Chondrocyte (in vitro differentiated cells): ENCODE measurements at regions not wholly inside any gene's neighbourhood (a gene's known extent, or its start where the extent isn't known, plus 50 kb on each side); places are given as distances from the start of the nearest gene placed in this dataset.

Experiments used
- DNase-seq: peaks from one replicate; pipeline ENCODE4 v3.0.0; 2021; ENCODE audit warnings: mixed read lengths, low spot score
- H3K27ac Mint-ChIP-seq: one replicate; pipeline ENCODE4 v1.8.0; 2021; ENCODE audit warnings: mild to moderate bottlenecking, moderate library complexity, mixed read lengths; ENCODE audit not compliant: unreplicated experiment
- H3K27me3 Mint-ChIP-seq: 2 replicates; pipeline ENCODE4 v1.8.0; 2021; ENCODE audit warnings: low read depth, mixed read lengths
- H3K36me3 Mint-ChIP-seq: 2 replicates; pipeline ENCODE4 v1.8.0; 2021; ENCODE audit warnings: low read depth, mixed read lengths
- H3K4me1 Mint-ChIP-seq: 2 replicates; pipeline ENCODE4 v1.8.0; 2021; ENCODE audit warnings: low read depth, mild to moderate bottlenecking, mixed read lengths
- H3K4me3 Mint-ChIP-seq: one replicate; pipeline ENCODE4 v1.8.0; 2021; ENCODE audit warnings: mild to moderate bottlenecking, moderate library complexity, mixed read lengths; ENCODE audit not compliant: unreplicated experiment
- H3K9me3 Mint-ChIP-seq: 2 replicates; pipeline ENCODE4 v1.8.0; 2021; ENCODE audit warnings: low read depth, mixed read lengths
- CTCF ChIP-seq: fragments of 200-600 bp; sonication (generic); IDR thresholded peaks from 2 replicates; pipeline ENCODE4 v1.5.0; 2021; ENCODE audit warnings: antibody characterized with exemption, mild to moderate bottlenecking, moderate library complexity

- Mint-ChIP-seq H3K36me3 (no peaks in the 10 kb centered on the region), H3K9me3 (no peaks in the 10 kb centered on the region), H3K27me3 (peaks cover 48% of the 10 kb centered on the region), H3K4me1 (peaks cover 7% of the 10 kb centered on the region), H3K4me3 (no peak overlapping the region), H3K27ac (no peak overlapping the region)
- no peak for DNase-seq
- no peak for TF ChIP-seq CTCF
Observed at GRCh38 chr6:87901613-87902012, 146.0 kb upstream of the SPACA1 start.

- H3K4me1 Mint-ChIP-seq, result peaks cover 4% of the 10 kb centered on the region
- no peak for TF ChIP-seq CTCF
- no peaks in the 10 kb centered on the region for H3K36me3 Mint-ChIP-seq
- no peak overlapping the region for H3K27ac Mint-ChIP-seq
- H3K4me3 Mint-ChIP-seq, result no peak overlapping the region
- no peak for DNase-seq
- no peaks in the 10 kb centered on the region for H3K9me3 Mint-ChIP-seq
- H3K27me3 Mint-ChIP-seq, result peaks cover 40% of the 10 kb centered on the region
Observed at GRCh38 chr6:87900160-87900698, 147.4 kb upstream of the SPACA1 start.

GRCh38 chr6:87899499-87900147 is 148.0 kb upstream of the SPACA1 start:
- Mint-ChIP-seq H3K4me1 (peaks cover 2% of the 10 kb centered on the region), H3K27ac (no peak overlapping the region), H3K4me3 (no peak overlapping the region), H3K36me3 (no peaks in the 10 kb centered on the region), H3K9me3 (no peaks in the 10 kb centered on the region), H3K27me3 (peaks cover 41% of the 10 kb centered on the region)
- no peak for TF ChIP-seq CTCF
- DNase-seq, result no peak

GRCh38 chr6:87897663-87898062 is 150.0 kb upstream of the SPACA1 start:
- H3K9me3 Mint-ChIP-seq, result no peaks in the 10 kb centered on the region
- no peak overlapping the region for H3K27ac Mint-ChIP-seq
- H3K4me1 Mint-ChIP-seq, result peaks cover 2% of the 10 kb centered on the region
- H3K36me3 Mint-ChIP-seq, result no peaks in the 10 kb centered on the region
- H3K4me3 Mint-ChIP-seq, result no peak overlapping the region
- no peak for DNase-seq
- H3K27me3 Mint-ChIP-seq, result peaks cover 32% of the 10 kb centered on the region
- no peak for TF ChIP-seq CTCF

- Mint-ChIP-seq H3K9me3 (no peaks in the 10 kb centered on the region), H3K27ac (no peak overlapping the region), H3K4me3 (no peak overlapping the region), H3K36me3 (no peaks in the 10 kb centered on the region), H3K27me3 (peaks cover 31% of the 10 kb centered on the region), H3K4me1 (peaks cover 2% of the 10 kb centered on the region)
- TF ChIP-seq CTCF, result no peak
- no peak for DNase-seq
Observed at GRCh38 chr6:87897013-87897412, 150.6 kb upstream of the SPACA1 start.
